HEK293T (cell line): ENCODE measurements at regions not wholly inside any gene's neighbourhood (a gene's known extent, or its start where the extent isn't known, plus 50 kb on each side); places are given as distances from the start of the nearest gene placed in this dataset.

ENCODE experiments used
- FOXA1 ChIP-seq: fragments of 450-650 bp; IDR thresholded peaks from 2 replicates; pipeline ENCODE4 v1.6.1; 2016; ENCODE audit warnings: mild to moderate bottlenecking
- FOXM1 ChIP-seq: fragments of 450-650 bp; IDR thresholded peaks from 2 replicates; pipeline ENCODE4 v1.6.1; 2017; ENCODE audit warnings: mild to moderate bottlenecking, borderline replicate concordance
- SUZ12 ChIP-seq: fragments of 450-650 bp; IDR thresholded peaks from 2 replicates; pipeline ENCODE4 v1.6.1; 2016; ENCODE audit warnings: mild to moderate bottlenecking

DNA sequence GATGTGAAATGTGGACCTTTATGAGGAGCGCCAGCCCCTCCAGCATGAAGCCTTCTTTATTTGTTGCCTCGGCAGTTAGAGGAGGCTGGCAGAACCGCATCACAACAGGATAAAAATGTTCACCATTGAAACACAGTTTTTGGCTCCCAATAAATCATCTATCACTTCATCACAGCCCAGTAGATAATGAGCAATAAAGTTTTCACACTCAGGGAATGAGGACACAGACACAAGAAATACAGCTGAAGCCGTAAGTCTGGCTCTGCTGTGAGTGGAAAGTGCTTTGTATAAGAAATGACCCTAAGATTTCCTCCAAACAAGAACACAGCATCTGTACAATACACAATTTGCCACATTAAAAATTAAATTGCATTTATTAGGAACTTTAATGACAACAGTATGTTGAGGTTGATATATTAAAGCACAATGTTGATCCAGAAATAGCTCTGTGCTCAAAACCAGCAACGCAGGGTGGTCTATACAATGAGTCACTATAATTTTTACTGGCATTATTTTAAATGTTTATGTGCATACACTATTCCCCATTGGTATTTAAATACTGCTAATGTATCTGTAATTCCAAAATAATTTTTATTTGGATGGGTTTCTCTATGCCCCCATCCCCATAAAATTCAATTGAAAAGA lies 301.8 kb upstream of the MGMT start:
- TF ChIP-seq FOXA1 (no peak), SUZ12 (no peak), FOXM1 (no peak)
